Occipital lobe (tissue), 1 donor: ENCODE measurements at regions not wholly inside any gene's neighbourhood (a gene's known extent, or its start where the extent isn't known, plus 50 kb on each side); places are given as distances from the start of the nearest gene placed in this dataset.

ENCODE experiments used
- DNase-seq: peaks from one replicate; lab custom pipeline; 2025; lab: John Stamatoyannopoulos, UW

- no peak for DNase-seq
Observed at GRCh38 chr9:85263288-85263687, 478.5 kb downstream of the AGTPBP1 start.

DNA sequence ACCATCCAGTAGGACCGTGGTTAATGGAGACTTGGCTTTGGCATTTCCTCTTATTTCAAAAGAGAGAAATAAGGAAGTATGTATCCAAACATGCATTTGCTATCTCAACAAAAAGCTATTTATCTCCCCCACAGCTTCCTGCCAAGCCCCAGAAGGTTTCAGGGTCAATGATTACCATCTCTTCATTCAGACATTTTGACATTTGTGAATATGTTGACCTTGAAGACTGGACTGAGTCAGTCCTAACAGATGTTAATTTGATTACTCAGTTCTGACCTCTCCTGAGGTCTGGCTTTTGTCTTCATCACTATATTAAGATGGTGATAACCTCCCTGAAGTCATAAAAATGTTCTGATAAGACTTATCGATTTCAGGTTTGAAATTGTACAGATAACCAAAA is 479.4 kb downstream of the AGTPBP1 start:
- DNase-seq, result no peak

DNA sequence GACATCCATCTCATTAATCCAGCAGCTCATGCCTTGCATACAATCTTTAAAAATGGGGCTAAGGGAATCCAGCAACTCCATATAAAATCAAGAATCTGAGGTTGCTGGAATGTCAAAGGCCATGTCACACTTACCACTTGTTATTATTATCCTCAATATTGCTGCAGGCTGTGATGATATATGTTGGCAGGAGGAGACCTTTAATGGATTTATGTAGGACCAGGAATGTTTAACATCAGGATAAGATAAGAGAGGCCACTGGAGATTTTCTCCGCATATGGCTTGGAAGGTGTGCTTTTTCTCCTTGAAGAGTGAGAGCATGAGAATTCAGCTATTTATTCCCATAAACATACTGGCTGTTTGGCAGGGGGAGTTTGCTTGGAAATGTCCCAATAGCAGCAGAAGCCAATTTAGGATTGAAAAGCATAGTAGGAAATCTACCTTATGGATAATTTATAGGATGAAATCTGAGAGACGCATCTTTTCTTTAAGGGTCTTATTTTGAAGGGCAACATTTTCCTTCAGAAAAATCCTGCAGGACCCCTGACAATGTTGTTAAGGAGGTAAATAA is 481.4 kb downstream of the AGTPBP1 start:
- no peak for DNase-seq

- DNase-seq, result peak; percentile 78
Observed at GRCh38 chr9:85258823-85259370, 482.9 kb downstream of the AGTPBP1 start.

GRCh38 chr9:85258236-85258635 is 483.5 kb downstream of the AGTPBP1 start:
- DNase-seq, result no peak

GRCh38 chr9:85249313-85249621 is 492.5 kb downstream of the AGTPBP1 start:
- DNase-seq, result no peak

DNA sequence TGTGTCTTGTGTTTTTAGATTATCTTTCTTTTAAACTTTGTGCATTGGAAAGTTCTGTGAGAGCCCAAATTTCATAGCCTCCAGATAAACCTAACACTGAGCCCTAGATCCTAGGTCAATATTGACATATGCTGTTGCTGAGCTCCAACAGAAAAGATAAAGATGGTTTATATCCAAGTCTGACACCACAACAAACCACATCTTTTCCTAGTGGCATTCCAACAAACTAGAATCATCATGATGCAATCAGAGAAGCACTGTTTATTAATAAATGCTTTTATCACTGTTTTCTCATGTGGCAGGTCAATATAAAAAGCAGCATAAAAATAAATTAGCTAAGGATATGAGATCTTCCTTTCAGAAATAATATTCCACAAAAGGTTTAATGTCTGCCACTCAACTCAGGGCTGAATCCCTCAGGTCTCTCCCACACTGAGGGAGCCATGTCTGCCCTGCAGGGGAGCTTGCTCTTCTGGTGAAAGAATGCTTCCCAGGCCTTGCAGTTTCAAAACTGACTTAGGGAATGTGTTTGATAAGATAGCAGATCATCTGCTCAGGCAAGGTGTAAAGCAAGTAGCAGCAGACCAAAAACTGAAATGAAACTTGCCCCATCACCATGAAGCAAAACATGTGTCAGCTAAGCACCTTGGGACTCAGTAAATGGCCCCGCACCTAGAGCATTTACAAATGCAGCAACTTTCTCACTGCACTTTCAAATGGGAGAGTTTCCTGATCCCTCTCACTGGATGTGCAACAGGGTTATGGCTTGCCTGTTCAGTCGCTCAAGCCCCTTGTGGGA is 493.0 kb downstream of the AGTPBP1 start:
- DNase-seq, result no peak

DNA sequence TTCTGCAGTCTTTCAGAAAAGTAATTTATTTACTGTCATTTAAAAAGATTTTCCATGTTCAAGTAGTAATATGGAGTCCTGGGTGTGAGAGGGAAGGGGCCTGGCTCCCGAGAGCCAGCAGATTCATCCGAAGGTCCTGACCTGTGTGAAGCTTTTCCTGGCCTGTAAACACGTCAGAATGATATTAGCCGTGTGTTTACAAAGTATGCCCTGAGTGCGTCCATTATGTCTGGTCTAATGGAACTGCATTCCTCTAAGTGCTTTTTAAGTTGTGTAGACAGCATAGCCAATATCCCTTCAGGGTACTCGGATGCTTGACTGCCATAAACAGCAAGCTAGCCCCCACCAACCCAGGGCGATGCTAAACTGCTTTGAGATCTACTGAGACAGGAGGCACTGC is 495.2 kb downstream of the AGTPBP1 start:
- DNase-seq, result no peak

GRCh38 chr9:85244856-85245255 is 496.9 kb downstream of the AGTPBP1 start:
- no peak for DNase-seq

- no peak for DNase-seq
Observed at GRCh38 chr9:85243977-85244376, 497.8 kb downstream of the AGTPBP1 start.

- DNase-seq, result no peak
Observed at GRCh38 chr9:85237478-85237877, 504.3 kb downstream of the AGTPBP1 start.

DNA sequence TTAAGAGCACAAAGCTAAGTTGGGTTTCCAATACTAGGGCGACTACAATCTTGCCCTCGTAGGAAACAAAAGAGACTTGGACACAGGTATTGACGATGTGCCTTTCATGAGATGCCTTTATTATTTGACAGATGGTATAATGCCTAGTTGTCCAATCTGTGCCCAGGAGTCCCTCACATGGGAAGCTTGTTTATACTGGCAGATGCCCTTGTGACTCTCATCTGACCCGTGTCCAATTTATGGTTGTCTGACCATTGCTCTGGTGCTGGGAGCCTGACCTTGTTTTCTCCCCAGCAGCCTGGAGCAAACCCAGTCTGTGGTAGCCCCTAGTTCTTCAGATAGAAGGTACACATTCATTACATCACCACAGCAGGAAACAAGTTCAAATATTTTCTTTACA is 511.7 kb downstream of the AGTPBP1 start:
- DNase-seq, result no peak

DNA sequence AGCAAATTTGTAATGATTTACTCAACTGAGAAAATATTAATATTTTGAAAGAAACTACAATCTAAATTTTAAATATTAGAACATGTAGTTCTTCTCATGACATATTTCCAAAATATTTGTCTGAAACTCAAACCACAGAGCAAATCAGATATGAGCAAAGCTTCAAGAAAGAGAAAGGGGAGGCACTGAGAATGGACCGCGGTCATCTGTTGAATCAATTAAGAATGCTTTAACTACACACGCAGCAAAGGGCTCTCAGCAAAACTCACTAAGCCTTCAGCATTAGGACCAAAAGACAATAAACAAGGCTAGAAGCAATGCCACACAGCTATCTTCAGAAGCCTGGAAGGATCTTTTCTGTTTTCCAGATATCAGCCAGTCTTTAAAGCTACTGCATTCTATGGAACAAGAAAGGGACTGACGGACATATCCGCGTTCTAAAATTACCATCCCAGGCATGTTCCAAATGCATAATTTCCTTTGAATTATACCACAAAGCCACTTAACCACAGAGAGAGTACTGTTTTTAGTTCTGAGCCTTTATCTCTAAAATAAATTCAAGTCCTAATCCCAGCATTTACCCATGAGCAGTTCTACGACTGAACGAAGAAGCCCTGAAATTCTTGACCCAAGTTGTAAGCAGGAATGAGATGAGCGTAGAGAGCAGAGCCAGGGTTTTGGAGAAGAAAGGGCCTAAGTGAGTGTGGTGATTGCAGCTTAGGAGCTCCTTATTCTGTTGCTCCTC is 513.5 kb downstream of the AGTPBP1 start:
- no peak for DNase-seq

DNA sequence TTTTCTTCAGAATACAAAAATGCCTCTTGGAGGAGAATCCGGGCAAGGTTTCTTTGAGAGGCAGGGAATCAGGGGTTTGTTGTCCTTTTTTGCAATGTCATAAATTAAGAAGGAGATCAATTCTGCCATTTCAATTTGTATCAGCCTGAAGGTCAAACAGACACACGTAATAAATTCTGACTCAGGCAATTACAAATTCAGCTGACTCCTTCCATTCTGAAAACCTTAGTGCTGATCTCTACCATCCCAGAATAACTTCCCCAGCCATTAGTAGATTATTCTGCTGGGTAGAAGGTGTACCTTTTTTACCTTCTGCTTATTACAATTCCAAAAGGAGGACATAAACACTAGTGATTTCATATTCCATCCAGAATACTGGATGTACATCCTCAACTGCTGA is 516.6 kb downstream of the AGTPBP1 start:
- no peak for DNase-seq

- DNase-seq, result no peak
Observed at GRCh38 chr9:85224729-85225128, 517.0 kb downstream of the AGTPBP1 start.

GRCh38 chr9:85224301-85224700 is 517.5 kb downstream of the AGTPBP1 start:
- DNase-seq, result no peak

DNA sequence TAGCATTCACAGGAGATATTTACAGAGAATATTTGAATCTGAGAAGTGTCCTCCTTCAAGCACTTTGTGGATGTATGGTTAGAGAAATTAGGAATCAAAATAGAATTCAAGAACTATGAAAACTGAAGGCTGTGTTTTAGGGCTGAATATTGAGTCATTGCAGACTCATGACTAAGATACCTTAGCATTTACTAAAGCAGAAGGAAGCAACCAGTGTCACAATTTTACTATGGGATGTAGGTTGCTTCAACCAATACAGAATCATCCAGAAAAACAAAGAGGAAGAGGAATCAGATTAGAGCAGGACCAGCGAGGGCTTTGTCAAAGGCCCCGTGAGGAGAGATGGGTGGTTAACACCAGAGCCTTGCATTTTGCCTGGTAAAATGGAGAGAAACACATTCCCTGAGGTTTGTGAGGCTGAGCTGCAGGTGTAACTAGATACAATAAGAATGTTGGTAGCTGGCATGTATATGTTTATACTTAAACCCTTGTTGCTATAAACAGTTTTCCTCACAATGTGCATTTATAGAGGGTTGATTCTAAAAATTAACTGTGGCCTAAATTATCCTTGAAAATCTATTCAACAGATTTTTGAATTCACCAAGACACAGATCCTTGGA is 518.1 kb downstream of the AGTPBP1 start:
- no peak for DNase-seq

DNA sequence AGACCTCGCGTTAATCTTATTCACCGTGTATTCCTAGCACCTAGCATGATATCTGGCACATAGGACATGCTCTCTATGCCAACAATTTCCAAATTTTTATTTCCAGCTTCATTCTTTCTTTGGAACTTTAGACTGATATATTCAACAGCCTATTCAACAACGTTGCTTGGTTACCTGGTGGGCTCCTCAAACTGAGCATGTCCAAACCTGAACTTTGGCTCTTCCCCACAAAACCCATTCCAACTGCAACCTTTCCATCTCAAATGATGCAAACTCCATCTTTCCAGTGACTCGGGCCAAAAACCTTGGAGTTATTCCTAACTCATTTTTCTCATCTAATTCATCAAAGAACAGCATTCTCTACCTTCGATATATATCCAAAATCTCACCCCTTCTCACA is 525.2 kb downstream of the AGTPBP1 start:
- DNase-seq, result no peak

DNA sequence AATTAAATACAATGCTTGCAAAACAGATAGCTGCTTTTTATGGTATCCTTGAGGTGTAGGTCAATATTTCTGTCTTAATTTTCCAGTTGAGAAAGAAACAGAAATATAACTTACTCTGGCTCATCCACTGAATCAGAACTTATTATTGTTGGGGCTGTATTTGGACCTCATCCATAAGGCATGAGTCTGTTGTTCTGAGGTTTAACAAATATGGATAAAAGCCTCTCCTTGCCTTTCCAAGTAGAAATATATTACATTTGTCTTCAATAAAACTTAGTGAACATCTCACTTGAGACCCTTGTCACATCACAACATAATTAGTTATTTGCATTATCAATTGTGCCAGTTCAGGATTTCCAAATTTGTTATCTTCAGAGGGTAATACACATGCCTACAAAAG is 525.8 kb downstream of the AGTPBP1 start:
- no peak for DNase-seq

DNA sequence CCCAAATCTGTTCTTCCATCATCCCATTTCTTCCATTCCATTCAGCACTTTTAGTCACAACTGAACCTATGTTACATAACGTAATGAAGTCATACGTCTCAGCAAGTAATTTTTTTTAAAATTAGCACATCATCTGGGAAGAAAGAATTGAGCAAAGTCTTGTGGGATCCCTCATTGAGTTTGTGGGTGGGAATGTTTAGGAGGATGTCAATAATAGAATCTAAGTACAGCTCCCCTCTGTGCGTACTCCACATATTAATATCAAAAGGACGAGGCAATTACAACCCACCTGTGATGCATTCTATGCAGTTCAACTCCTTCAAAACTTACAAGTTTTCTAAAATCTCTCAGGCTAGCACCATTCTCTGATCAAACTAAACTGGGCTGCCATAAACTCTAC is 526.3 kb downstream of the AGTPBP1 start:
- DNase-seq, result no peak

- no peak for DNase-seq
Observed at GRCh38 chr9:85213650-85214607, 527.8 kb downstream of the AGTPBP1 start.
